ENCODE measurements at regions not wholly inside any gene's neighbourhood (a gene's known extent, or its start where the extent isn't known, plus 50 kb on each side); places are given as distances from the start of the nearest gene placed in this dataset.

DNA sequence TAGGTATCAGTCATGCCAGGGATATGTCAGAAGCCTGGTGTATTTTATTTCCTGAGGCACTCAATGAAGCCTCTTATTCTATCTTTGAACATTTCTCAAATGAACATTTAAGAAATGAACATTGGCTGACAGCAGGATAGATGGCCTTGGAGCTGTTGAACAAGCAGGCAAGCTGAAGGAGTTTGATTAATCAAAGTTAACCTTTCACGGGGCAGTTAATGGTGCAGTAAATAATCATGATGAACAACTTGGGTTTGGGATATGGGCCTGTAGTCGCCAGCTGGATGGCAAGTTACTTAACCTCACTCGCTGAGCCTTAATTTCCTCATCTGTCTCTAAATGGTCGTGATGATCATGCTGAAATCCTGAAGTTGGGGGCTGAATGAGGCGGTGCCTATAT lies 333.0 kb downstream of the SFMBT2 start:
- H4K91ac ChIP-seq (ENCODE audit: low read length) = no peak overlapping the region
- no peak overlapping the region for H3K9ac ChIP-seq (ENCODE audit: low read length)
- H2BK120ac ChIP-seq (ENCODE audit: low read depth, low read length) = no peak overlapping the region
- peaks cover 0 to 57% of the 10 kb centered on the region in 2 experiments for H3K27me3 ChIP-seq (ENCODE audit: control insufficient read depth in 1 of 2, insufficient read depth in 1 of 2, low read length in 2 of 2)
- H2BK5ac ChIP-seq (ENCODE audit: low read depth, low read length, poor library complexity, severe bottlenecking) = no peak overlapping the region
- H3K14ac ChIP-seq (ENCODE audit: low read length in 2 of 2) = no peak overlapping the region
- H2AFZ ChIP-seq (ENCODE audit: low read depth, low read length) = no peak overlapping the region
- no peak overlapping the region for H3K4ac ChIP-seq (ENCODE audit: low read depth in 1 of 2, low read length in 2 of 2)
- no peaks in the 10 kb centered on the region for H3K4me1 ChIP-seq (ENCODE audit: control insufficient read depth, insufficient read depth, low read depth, low read length)
- H3K27ac ChIP-seq (ENCODE audit: low read length, poor library complexity, severe bottlenecking) = no peak overlapping the region
- H3K18ac ChIP-seq (ENCODE audit: low read depth in 1 of 2, low read length in 2 of 2) = no peak overlapping the region
- H3K9me3 ChIP-seq (ENCODE audit: control insufficient read depth, low read length) = no peaks in the 10 kb centered on the region
- 80% methylated on average over 5 of the region's 5 CpGs for WGBS
- DNase-seq = no peak
- no peak overlapping the region for H3K23ac ChIP-seq (ENCODE audit: low read length in 2 of 2)
- no peak overlapping the region for H2BK15ac ChIP-seq (ENCODE audit: low read depth, poor library complexity, severe bottlenecking)
- H3K4me3 ChIP-seq (ENCODE audit: insufficient read depth in 1 of 2, low read depth in 1 of 2, low read length in 2 of 2) = no peak overlapping the region
- no peak overlapping the region for H2BK12ac ChIP-seq (ENCODE audit: low read length in 2 of 2)
- H3K4me2 ChIP-seq (ENCODE audit: low read length, poor library complexity, severe bottlenecking) = no peak overlapping the region
- no peak overlapping the region for H2AK5ac ChIP-seq (ENCODE audit: low read length, severe bottlenecking)
- H3K36me3 ChIP-seq (ENCODE audit: control insufficient read depth in 1 of 2, insufficient read depth in 2 of 2, low read depth in 1 of 2, low read length in 2 of 2) = no peaks in the 10 kb centered on the region
- H4K8ac ChIP-seq (ENCODE audit: low read length) = no peak overlapping the region
- H3K79me1 ChIP-seq (replicated peaks; ENCODE audit: low read length, poor library complexity, severe bottlenecking) = no peaks in the 10 kb centered on the region

DNA sequence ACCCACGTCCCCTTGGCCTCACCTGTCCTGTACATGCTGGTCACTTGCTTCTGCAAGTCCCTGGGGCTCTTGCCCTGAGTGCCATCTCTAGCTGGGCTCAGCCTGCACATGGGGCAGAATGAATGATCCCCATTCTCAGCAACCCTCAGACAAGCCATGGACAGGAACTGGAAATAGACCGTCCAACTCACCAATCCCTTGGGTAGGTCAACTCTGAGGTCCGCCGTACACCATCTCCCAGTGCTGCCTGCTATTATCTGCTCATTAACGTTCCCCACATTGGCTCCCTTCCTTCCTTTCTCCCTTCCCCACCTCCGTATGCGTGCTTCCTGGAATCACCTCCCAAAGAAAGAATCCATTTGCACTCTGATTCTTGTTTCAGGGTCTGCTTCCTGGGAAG lies 335.0 kb downstream of the SFMBT2 start:
- Histone ChIP-seq H3K9ac (ENCODE audit: low read length) (no peak overlapping the region), H2BK12ac (ENCODE audit: low read length in 2 of 2) (no peak overlapping the region), H3K79me1 (replicated peaks; ENCODE audit: low read length, poor library complexity, severe bottlenecking) (no peaks in the 10 kb centered on the region), H2AFZ (ENCODE audit: low read depth, low read length) (no peak overlapping the region), H3K4me1 (ENCODE audit: control insufficient read depth, insufficient read depth, low read depth, low read length) (no peaks in the 10 kb centered on the region), H2BK120ac (ENCODE audit: low read depth, low read length) (no peak overlapping the region), H3K27me3 (ENCODE audit: control insufficient read depth in 1 of 2, insufficient read depth in 1 of 2, low read length in 2 of 2) (peaks cover 0 to 45% of the 10 kb centered on the region in 2 experiments), H2BK5ac (ENCODE audit: low read depth, low read length, poor library complexity, severe bottlenecking) (no peak overlapping the region), H3K4me2 (ENCODE audit: low read length, poor library complexity, severe bottlenecking) (no peak overlapping the region), H3K36me3 (ENCODE audit: control insufficient read depth in 1 of 2, insufficient read depth in 2 of 2, low read depth in 1 of 2, low read length in 2 of 2) (no peaks in the 10 kb centered on the region), H4K91ac (ENCODE audit: low read length) (no peak overlapping the region), H4K8ac (ENCODE audit: low read length) (no peak overlapping the region), H3K9me3 (ENCODE audit: control insufficient read depth, low read length) (no peaks in the 10 kb centered on the region), H2AK5ac (ENCODE audit: low read length, severe bottlenecking) (no peak overlapping the region), H3K27ac (ENCODE audit: low read length, poor library complexity, severe bottlenecking) (no peak overlapping the region), H3K14ac (ENCODE audit: low read length in 2 of 2) (no peak overlapping the region), H3K18ac (ENCODE audit: low read depth in 1 of 2, low read length in 2 of 2) (no peak overlapping the region), H3K23ac (ENCODE audit: low read length in 2 of 2) (peak overlapping the region in 1 of 2 experiments; percentile 9), H3K4ac (ENCODE audit: low read depth in 1 of 2, low read length in 2 of 2) (no peak overlapping the region), H3K4me3 (ENCODE audit: insufficient read depth in 1 of 2, low read depth in 1 of 2, low read length in 2 of 2) (no peak overlapping the region), H2BK15ac (ENCODE audit: low read depth, poor library complexity, severe bottlenecking) (no peak overlapping the region)
- WGBS = 70% methylated on average over 7 of the region's 7 CpGs
- DNase-seq = no peak

DNA sequence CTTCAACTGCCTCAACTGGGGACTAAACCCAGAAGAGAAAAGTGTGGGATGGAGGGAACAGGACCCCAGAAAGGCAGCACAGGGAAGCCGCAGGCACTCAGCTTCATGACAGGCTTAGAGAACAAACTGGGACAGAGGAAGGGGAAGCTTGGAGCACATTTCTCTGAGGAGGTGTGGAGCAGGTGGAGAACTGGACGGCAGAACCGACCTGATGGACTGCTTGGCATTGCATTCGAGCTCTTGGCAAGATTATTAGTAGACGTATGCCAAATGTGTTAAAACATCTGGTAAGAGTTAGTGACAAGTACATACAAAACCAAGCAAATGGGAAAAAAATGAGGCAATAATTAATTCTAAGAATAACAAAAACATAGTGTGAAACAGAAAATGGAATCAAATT lies 335.7 kb downstream of the SFMBT2 start:
- H3K27me3 ChIP-seq (ENCODE audit: control insufficient read depth in 1 of 2, insufficient read depth in 1 of 2, low read length in 2 of 2) = peaks cover 0 to 45% of the 10 kb centered on the region in 2 experiments
- H3K4me3 ChIP-seq (ENCODE audit: insufficient read depth in 1 of 2, low read depth in 1 of 2, low read length in 2 of 2) = no peak overlapping the region
- H3K9me3 ChIP-seq (ENCODE audit: control insufficient read depth, low read length) = no peaks in the 10 kb centered on the region
- no peaks in the 10 kb centered on the region for H3K36me3 ChIP-seq (ENCODE audit: control insufficient read depth in 1 of 2, insufficient read depth in 2 of 2, low read depth in 1 of 2, low read length in 2 of 2)
- H2AK5ac ChIP-seq (ENCODE audit: low read length, severe bottlenecking) = no peak overlapping the region
- no peak overlapping the region for H3K4ac ChIP-seq (ENCODE audit: low read depth in 1 of 2, low read length in 2 of 2)
- H3K79me1 ChIP-seq (replicated peaks; ENCODE audit: low read length, poor library complexity, severe bottlenecking) = no peaks in the 10 kb centered on the region
- no peak overlapping the region for H3K18ac ChIP-seq (ENCODE audit: low read depth in 1 of 2, low read length in 2 of 2)
- peak overlapping the region; percentile 70 for H2BK15ac ChIP-seq (ENCODE audit: low read depth, poor library complexity, severe bottlenecking)
- H2BK12ac ChIP-seq (ENCODE audit: low read length in 2 of 2) = no peak overlapping the region
- no peak overlapping the region for H3K9ac ChIP-seq (ENCODE audit: low read length)
- no peak for DNase-seq
- H2AFZ ChIP-seq (ENCODE audit: low read depth, low read length) = no peak overlapping the region
- no peak overlapping the region for H4K91ac ChIP-seq (ENCODE audit: low read length)
- no peaks in the 10 kb centered on the region for H3K4me1 ChIP-seq (ENCODE audit: control insufficient read depth, insufficient read depth, low read depth, low read length)
- WGBS = 94% methylated on average over 4 of the region's 5 CpGs
- H4K8ac ChIP-seq (ENCODE audit: low read length) = no peak overlapping the region
- no peak overlapping the region for H3K4me2 ChIP-seq (ENCODE audit: low read length, poor library complexity, severe bottlenecking)
- H2BK5ac ChIP-seq (ENCODE audit: low read depth, low read length, poor library complexity, severe bottlenecking) = no peak overlapping the region
- H3K23ac ChIP-seq (ENCODE audit: low read length in 2 of 2) = no peak overlapping the region
- H2BK120ac ChIP-seq (ENCODE audit: low read depth, low read length) = no peak overlapping the region
- no peak overlapping the region for H3K27ac ChIP-seq (ENCODE audit: low read length, poor library complexity, severe bottlenecking)
- H3K14ac ChIP-seq (ENCODE audit: low read length in 2 of 2) = no peak overlapping the region

DNA sequence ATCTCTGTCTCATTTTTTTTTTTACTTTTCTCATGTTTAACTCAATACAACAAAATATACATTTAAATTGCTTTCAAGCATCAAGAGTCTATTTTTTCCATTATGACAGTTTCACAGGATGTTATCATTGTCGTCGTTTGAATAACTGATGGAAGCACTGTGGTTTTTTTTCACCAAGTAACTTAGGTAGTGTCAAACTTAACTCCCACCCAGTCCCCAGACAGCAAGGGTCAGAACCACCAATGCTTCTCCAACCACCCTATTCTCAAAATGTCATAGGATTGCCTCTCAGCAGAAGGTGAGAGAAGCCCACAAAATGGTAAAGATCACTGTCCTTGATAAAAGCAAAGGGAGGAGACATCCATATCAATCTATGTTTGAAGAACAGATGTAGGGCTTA lies 339.4 kb downstream of the SFMBT2 start:
- no peak overlapping the region for H3K18ac ChIP-seq (ENCODE audit: low read depth in 1 of 2, low read length in 2 of 2)
- WGBS = 95% methylated on average over 2 of the region's 2 CpGs

More for the DNA sequence above, 339.4 kb downstream of the SFMBT2 start:
- DNase-seq = no peak
- H3K9ac ChIP-seq (ENCODE audit: low read length) = no peak overlapping the region
- H2AK5ac ChIP-seq (ENCODE audit: low read length, severe bottlenecking) = no peak overlapping the region
- no peak overlapping the region for H3K14ac ChIP-seq (ENCODE audit: low read length in 2 of 2)
- no peaks in the 10 kb centered on the region for H3K36me3 ChIP-seq (ENCODE audit: control insufficient read depth in 1 of 2, insufficient read depth in 2 of 2, low read depth in 1 of 2, low read length in 2 of 2)
- H3K9me3 ChIP-seq (ENCODE audit: control insufficient read depth, low read length) = no peaks in the 10 kb centered on the region
- no peaks in the 10 kb centered on the region for H3K4me1 ChIP-seq (ENCODE audit: control insufficient read depth, insufficient read depth, low read depth, low read length)
- no peak overlapping the region for H3K23ac ChIP-seq (ENCODE audit: low read length in 2 of 2)
- no peak overlapping the region for H2BK120ac ChIP-seq (ENCODE audit: low read depth, low read length)
- no peak overlapping the region for H2BK12ac ChIP-seq (ENCODE audit: low read length in 2 of 2)
- H2BK15ac ChIP-seq (ENCODE audit: low read depth, poor library complexity, severe bottlenecking) = no peak overlapping the region
- H3K79me1 ChIP-seq (replicated peaks; ENCODE audit: low read length, poor library complexity, severe bottlenecking) = no peaks in the 10 kb centered on the region
- no peak overlapping the region for H2BK5ac ChIP-seq (ENCODE audit: low read depth, low read length, poor library complexity, severe bottlenecking)
- no peak overlapping the region for H3K4ac ChIP-seq (ENCODE audit: low read depth in 1 of 2, low read length in 2 of 2)
- H3K4me3 ChIP-seq (ENCODE audit: insufficient read depth in 1 of 2, low read depth in 1 of 2, low read length in 2 of 2) = no peak overlapping the region
- no peak overlapping the region for H3K27ac ChIP-seq (ENCODE audit: low read length, poor library complexity, severe bottlenecking)
- no peak overlapping the region for H3K4me2 ChIP-seq (ENCODE audit: low read length, poor library complexity, severe bottlenecking)
- no peak overlapping the region for H2AFZ ChIP-seq (ENCODE audit: low read depth, low read length)
- no peak overlapping the region for H4K91ac ChIP-seq (ENCODE audit: low read length)
- H3K27me3 ChIP-seq (ENCODE audit: control insufficient read depth in 1 of 2, insufficient read depth in 1 of 2, low read length in 2 of 2) = peaks cover 0 to 31% of the 10 kb centered on the region in 2 experiments
- no peak overlapping the region for H4K8ac ChIP-seq (ENCODE audit: low read length)

All from mesenchymal stem cell (in vitro differentiated cells and primary cell).